ENCODE measurements at regions not wholly inside any gene's neighbourhood (a gene's known extent, or its start where the extent isn't known, plus 50 kb on each side); places are given as distances from the start of the nearest gene placed in this dataset.

- ChIA-PET SMC1A (ENCODE audit: uncharacterized antibody, unreplicated experiment) (no interaction called here), POLR2A (no interaction called here), CTCF (no interaction called here), RAD21 (ENCODE audit: unreplicated experiment) (no interaction called here)
- Histone ChIP-seq H3K36me3 (ENCODE audit: control insufficient read depth in 2 of 2, insufficient read depth in 2 of 2, low read length in 1 of 2) (no peaks in the 10 kb centered on the region), H3K9me3 (replicated peaks; ENCODE audit: control insufficient read depth, insufficient read depth, low read length) (no peaks in the 10 kb centered on the region), H3K9ac (ENCODE audit: control insufficient read depth, insufficient read depth, low read length) (no peak overlapping the region), H3K4me3 (no peak overlapping the region), H3K4me2 (ENCODE audit: control insufficient read depth, insufficient read depth) (no peak overlapping the region), H3K27ac (ENCODE audit: control insufficient read depth, insufficient read depth) (no peak overlapping the region), H3K27me3 (replicated peaks in 1 of 2; ENCODE audit: control insufficient read depth in 2 of 2, insufficient read depth in 2 of 2, low read length in 1 of 2) (no peaks in the 10 kb centered on the region), H4K20me1 (ENCODE audit: control insufficient read depth, insufficient read depth) (no peaks in the 10 kb centered on the region), H3K4me1 (ENCODE audit: control insufficient read depth, insufficient read depth, low read length) (no peaks in the 10 kb centered on the region), H2AFZ (ENCODE audit: control insufficient read depth, low read depth, low read length) (no peak overlapping the region), H3K79me2 (ENCODE audit: control insufficient read depth, insufficient read depth, low read length) (no peaks in the 10 kb centered on the region)
- intact Hi-C loops (cut with micrococcal nuclease; ENCODE audit: unreplicated experiment) (no loop called here), in situ Hi-C loops (cut with MboI) (no loop called here)
- ATAC-seq (no peak), FAIRE-seq (no peak), DNase-seq (ENCODE audit: low read depth, low spot score) (no peak)
- TF ChIP-seq NBN (IDR thresholded peaks at IDR 0.05) (no peak), MAX (IDR thresholded peaks at IDR 0.05; ENCODE audit: low read depth, low read length) (no peak), SP1 (IDR thresholded peaks at IDR 0.05; ENCODE audit: low read depth, low read length) (no peak), ZNF24 (IDR thresholded peaks at IDR 0.05) (no peak), STAT1 (conservative IDR thresholded peaks at IDR 0.05) (no peak), CREM (IDR thresholded peaks at IDR 0.05; ENCODE audit: low read depth) (no peak), POU2F2 (IDR thresholded peaks at IDR 0.05; ENCODE audit: borderline replicate concordance, low read depth, low read length) (no peak), TBL1XR1 (IDR thresholded peaks at IDR 0.05; ENCODE audit: low read depth, low read length) (no peak), BCL3 (IDR thresholded peaks at IDR 0.05; ENCODE audit: borderline replicate concordance, insufficient read depth, low read depth, low read length, poor library complexity, severe bottlenecking) (no peak)
- no TSS peak for BruUV-seq (replicated peaks)
- 0% methylated on average over 2 of the region's 2 CpGs for WGBS (ENCODE audit: insufficient coverage, insufficient replicate concordance, low lambda C conversion rate, missing lambda C conversion rate)
Observed at GRCh38 chr15:91526424-91526823, 327.1 kb upstream of the SLCO3A1 start.
